ENCODE measurements at regions not wholly inside any gene's neighbourhood (a gene's known extent, or its start where the extent isn't known, plus 50 kb on each side); places are given as distances from the start of the nearest gene placed in this dataset.

GRCh38 chr10:83527934-83528333 is 611.4 kb upstream of the GHITM start:
- no peak for DNase-seq
- Histone ChIP-seq H3K36me3 (replicated peaks in 1 of 2; ENCODE audit: control insufficient read depth in 1 of 2, insufficient read depth in 2 of 2, low read length in 2 of 2) (no peaks in the 10 kb centered on the region), H3K4me1 (ENCODE audit: control insufficient read depth in 1 of 2, insufficient read depth in 2 of 2, low read length in 2 of 2) (no peaks in the 10 kb centered on the region), H3K9me3 (replicated peaks in 1 of 2; ENCODE audit: control insufficient read depth in 1 of 2, insufficient read depth in 1 of 2, low read length in 2 of 2) (peaks cover 16 to 17% of the 10 kb centered on the region in 2 donors), H3K79me2 (ENCODE audit: insufficient read depth, low read length) (no peaks in the 10 kb centered on the region), H3K4me2 (replicated peaks; ENCODE audit: extremely low read depth, low read length, poor library complexity, severe bottlenecking) (no peak overlapping the region), H3K27me3 (ENCODE audit: control insufficient read depth in 2 of 2, insufficient read depth in 2 of 2, low read length in 2 of 2) (no peaks in the 10 kb centered on the region), H3K9ac (ENCODE audit: insufficient read depth, low read length, poor library complexity, severe bottlenecking) (no peak overlapping the region), H3K4me3 (replicated peaks in 1 of 3; ENCODE audit: low read depth in 2 of 3, low read length in 3 of 3) (no peak overlapping the region), H3K27ac (ENCODE audit: low read depth in 1 of 2, low read length in 2 of 2) (no peak overlapping the region), H2AFZ (ENCODE audit: insufficient read depth, low read depth, low read length, poor library complexity, severe bottlenecking) (no peak overlapping the region), H4K20me1 (ENCODE audit: insufficient read depth, low read length) (no peaks in the 10 kb centered on the region)
- H3K4me1 Mint-ChIP-seq: no peaks in the 10 kb centered on the region
- intact Hi-C loops (cut with micrococcal nuclease): no loop called here
- no peak overlapping the region for H3K27ac Mint-ChIP-seq
- no peaks in the 10 kb centered on the region for H3K36me3 Mint-ChIP-seq
- peaks cover 5 to 16% (median 11%) of the 10 kb centered on the region in 7 donors for H3K9me3 Mint-ChIP-seq
- no peak overlapping the region for H3K4me3 Mint-ChIP-seq
- no peaks in the 10 kb centered on the region for H3K27me3 Mint-ChIP-seq (ENCODE audit: low read depth in 3 of 3)
- no peak for TF ChIP-seq CTCF (IDR thresholded peaks at IDR 0.05)

GRCh38 chr10:83533290-83533689 is 606.0 kb upstream of the GHITM start:
- Mint-ChIP-seq H3K27me3 (ENCODE audit: low read depth in 3 of 3) (no peaks in the 10 kb centered on the region), H3K27ac (no peak overlapping the region), H3K4me1 (no peaks in the 10 kb centered on the region), H3K9me3 (peaks cover 0 to 3% (median 0%) of the 10 kb centered on the region in 7 donors), H3K36me3 (no peaks in the 10 kb centered on the region), H3K4me3 (no peak overlapping the region)
- no peaks in the 10 kb centered on the region for H3K4me1 ChIP-seq (ENCODE audit: control insufficient read depth in 1 of 2, insufficient read depth in 2 of 2, low read length in 2 of 2)
- WGBS (ENCODE audit: insufficient coverage): no CpG with 5 or more reads among the region's 1 CpG
- no peak overlapping the region for H3K4me3 ChIP-seq (replicated peaks in 1 of 3; ENCODE audit: low read depth in 2 of 3, low read length in 3 of 3)
- intact Hi-C loops (cut with micrococcal nuclease): no loop called here
- no peaks in the 10 kb centered on the region for H3K9me3 ChIP-seq (replicated peaks in 1 of 2; ENCODE audit: control insufficient read depth in 1 of 2, insufficient read depth in 1 of 2, low read length in 2 of 2)
- no peak for DNase-seq
- H3K4me2 ChIP-seq (replicated peaks; ENCODE audit: extremely low read depth, low read length, poor library complexity, severe bottlenecking): no peak overlapping the region
- H3K9ac ChIP-seq (ENCODE audit: insufficient read depth, low read length, poor library complexity, severe bottlenecking): no peak overlapping the region
- no peaks in the 10 kb centered on the region for H3K36me3 ChIP-seq (replicated peaks in 1 of 2; ENCODE audit: control insufficient read depth in 1 of 2, insufficient read depth in 2 of 2, low read length in 2 of 2)
- no peak for TF ChIP-seq CTCF (IDR thresholded peaks at IDR 0.05)
- no peak overlapping the region for H3K27ac ChIP-seq (ENCODE audit: low read depth in 1 of 2, low read length in 2 of 2)
- no peak overlapping the region for H2AFZ ChIP-seq (ENCODE audit: insufficient read depth, low read depth, low read length, poor library complexity, severe bottlenecking)
- no peaks in the 10 kb centered on the region for H3K27me3 ChIP-seq (ENCODE audit: control insufficient read depth in 2 of 2, insufficient read depth in 2 of 2, low read length in 2 of 2)
- no peaks in the 10 kb centered on the region for H4K20me1 ChIP-seq (ENCODE audit: insufficient read depth, low read length)
- no peaks in the 10 kb centered on the region for H3K79me2 ChIP-seq (ENCODE audit: insufficient read depth, low read length)

All from CD14-positive monocyte (primary cell).